ENCODE measurements at regions not wholly inside any gene's neighbourhood (a gene's known extent, or its start where the extent isn't known, plus 50 kb on each side); places are given as distances from the start of the nearest gene placed in this dataset.

GRCh38 chr18:47679864-47680263 is 250.6 kb downstream of the SMAD2 start:
- POLR2A ChIA-PET, result no interaction called here
- no peaks in the 10 kb centered on the region for H3K4me1 ChIP-seq (ENCODE audit: control insufficient read depth in 1 of 2, insufficient read depth in 2 of 2, low read depth in 1 of 2, low read length in 1 of 2)
- 30% methylated on average over 2 of the region's 2 CpGs for WGBS (ENCODE audit: low lambda C conversion rate)

More at GRCh38 chr18:47679864-47680263, 250.6 kb downstream of the SMAD2 start:
- no peaks in the 10 kb centered on the region for H3K27me3 ChIP-seq (ENCODE audit: insufficient read depth)
- DNase-seq, result no peak
- no peaks in the 10 kb centered on the region for H3K79me2 ChIP-seq (ENCODE audit: insufficient read depth)
- TF ChIP-seq USF2 (IDR thresholded peaks at IDR 0.05; ENCODE audit: borderline replicate concordance, low read depth, low read length), result no peak
- TF ChIP-seq MAX (IDR thresholded peaks at IDR 0.05; ENCODE audit: low read depth), result no peak
- no peak for TF ChIP-seq ELF1 (IDR thresholded peaks at IDR 0.05)
- no peak for TF ChIP-seq CTCF (IDR thresholded peaks at IDR 0.05)
- TF ChIP-seq REST (IDR thresholded peaks at IDR 0.05; ENCODE audit: low read depth, low read length), result no peak
- no peak for TF ChIP-seq USF1 (IDR thresholded peaks at IDR 0.05; ENCODE audit: borderline replicate concordance, low read depth)
- no peak for TF ChIP-seq YY1 (IDR thresholded peaks at IDR 0.05; ENCODE audit: low read depth)
- TF ChIP-seq ZBTB33 (IDR thresholded peaks at IDR 0.05; ENCODE audit: borderline replicate concordance, low read depth), result no peak
- TF ChIP-seq CHD2 (IDR thresholded peaks at IDR 0.05; ENCODE audit: low read length, partially characterized antibody), result no peak
- no peak for TF ChIP-seq SMC3 (IDR thresholded peaks at IDR 0.05; ENCODE audit: low read depth, low read length)
- no peak for TF ChIP-seq FOXJ3 (CRISPR knock-in tag; IDR thresholded peaks at IDR 0.05)
- TF ChIP-seq RCOR1 (IDR thresholded peaks at IDR 0.05; ENCODE audit: low read length), result no peak
- no peaks in the 10 kb centered on the region for H3F3A ChIP-seq (replicated peaks; ENCODE audit: insufficient read depth)
- H3K36me3 ChIP-seq (replicated peaks in 1 of 2; ENCODE audit: control insufficient read depth in 1 of 2, insufficient read depth in 2 of 2, low read length in 1 of 2), result no peaks in the 10 kb centered on the region
- CTCF ChIA-PET, result no interaction called here
- no peak overlapping the region for H3K9ac ChIP-seq
- no peak overlapping the region for H2AFZ ChIP-seq (ENCODE audit: low read depth)
- no peaks in the 10 kb centered on the region for H3K9me3 ChIP-seq
- no peaks in the 10 kb centered on the region for H3K9me2 ChIP-seq
- no peak overlapping the region for H3K27ac ChIP-seq (ENCODE audit: low read depth in 2 of 2, low read length in 1 of 2)
- no peaks in the 10 kb centered on the region for H4K20me1 ChIP-seq (ENCODE audit: insufficient read depth)
- no peak overlapping the region for H3K4me2 ChIP-seq
- H3K4me3 ChIP-seq (ENCODE audit: low read depth in 2 of 2, low read length in 1 of 2), result no peak overlapping the region

All from SK-N-SH (cell line).